Left lung (tissue), 4 donors: ENCODE measurements at regions not wholly inside any gene's neighbourhood (a gene's known extent, or its start where the extent isn't known, plus 50 kb on each side); places are given as distances from the start of the nearest gene placed in this dataset.

Experiments used
- ATAC-seq: fragments of 200-7000 bp; cut with Tn5 transposase; one replicate; pipeline ENCODE4 v1.9.1; 2020; ENCODE audit warnings: moderate library complexity
- DNase-seq, 4 donors: peaks; one replicate each; pipeline ENCODE4 v3.0.0-alpha.2; 2013 to 2020
- H3K27ac ChIP-seq, 2 donors: fragments of 200-600 bp; sonication (generic) in 1 of 2; one replicate each; pipeline versions ENCODE4 v1.5.0 to v1.8.0; 2020 to 2021
- H3K27me3 ChIP-seq, 2 donors: fragments of 200-600 bp; sonication (generic) in 1 of 2; one replicate each; pipeline versions ENCODE4 v1.5.0 to v1.8.0; 2020 to 2021
- H3K36me3 ChIP-seq, 2 donors: fragments of 200-600 bp; sonication (generic) in 1 of 2; one replicate each; pipeline versions ENCODE4 v1.5.0 to v1.8.0; 2020 to 2021
- H3K4me1 ChIP-seq, 2 donors: fragments of 200-600 bp; one replicate each; pipeline ENCODE4 v1.8.0; 2021
- H3K4me3 ChIP-seq, 2 donors: fragments of 200-600 bp; sonication (generic) in 1 of 2; one replicate each; pipeline versions ENCODE4 v1.5.0 to v1.8.0; 2020 to 2021; ENCODE audit warnings: mild to moderate bottlenecking in 1 of 2
- H3K9me3 ChIP-seq, 2 donors: fragments of 200-600 bp; sonication (generic) in 1 of 2; one replicate each; pipeline versions ENCODE4 v1.5.0 to v1.8.0; 2020 to 2021
- intact Hi-C, 2 donors: fragments of 100-400 bp; cut with DNase I; formaldehyde crosslinking; loops; one replicate each; pipeline versions ENCODE4 v1.11.2 to v1.14.2; 2022
- TF ChIP-seq, protein P1 (sequence below), 2 donors: fragments of 200-600 bp; sonication (generic) in 1 of 2; IDR thresholded peaks; one replicate each; pipeline versions ENCODE4 v1.5.0 to v1.8.0; 2021; ENCODE audit warnings: antibody characterized with exemption in 2 of 2
- donor health status: DM: no; HTN: yes; CAD: no.
- donor health status: DM: no; HTN: no; CAD: no.

DNA sequence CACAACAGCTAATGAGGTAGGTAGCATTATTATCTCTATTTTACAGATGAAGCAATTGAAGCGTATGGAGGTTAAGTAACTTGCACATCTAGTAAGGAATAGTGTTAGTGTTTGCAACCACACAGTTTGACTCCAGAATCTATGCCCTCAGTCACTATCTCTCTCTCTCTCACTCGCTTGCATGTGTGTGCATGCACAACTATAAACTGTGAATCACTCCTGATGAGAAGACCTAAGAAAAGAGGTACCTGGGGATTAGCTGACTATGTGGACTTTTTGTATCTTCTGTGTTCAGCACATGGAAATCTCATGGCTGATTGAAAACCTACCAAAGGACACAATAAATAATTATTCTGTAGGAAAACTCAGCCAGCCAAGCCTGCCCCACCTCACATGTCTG is 295.5 kb downstream of the BRINP2 start:
- intact Hi-C loops: no loop called here
- H3K4me3 ChIP-seq: no peak overlapping the region
- no peaks in the 10 kb centered on the region for H3K36me3 ChIP-seq
- DNase-seq: no peak
- TF ChIP-seq, protein P1, sequence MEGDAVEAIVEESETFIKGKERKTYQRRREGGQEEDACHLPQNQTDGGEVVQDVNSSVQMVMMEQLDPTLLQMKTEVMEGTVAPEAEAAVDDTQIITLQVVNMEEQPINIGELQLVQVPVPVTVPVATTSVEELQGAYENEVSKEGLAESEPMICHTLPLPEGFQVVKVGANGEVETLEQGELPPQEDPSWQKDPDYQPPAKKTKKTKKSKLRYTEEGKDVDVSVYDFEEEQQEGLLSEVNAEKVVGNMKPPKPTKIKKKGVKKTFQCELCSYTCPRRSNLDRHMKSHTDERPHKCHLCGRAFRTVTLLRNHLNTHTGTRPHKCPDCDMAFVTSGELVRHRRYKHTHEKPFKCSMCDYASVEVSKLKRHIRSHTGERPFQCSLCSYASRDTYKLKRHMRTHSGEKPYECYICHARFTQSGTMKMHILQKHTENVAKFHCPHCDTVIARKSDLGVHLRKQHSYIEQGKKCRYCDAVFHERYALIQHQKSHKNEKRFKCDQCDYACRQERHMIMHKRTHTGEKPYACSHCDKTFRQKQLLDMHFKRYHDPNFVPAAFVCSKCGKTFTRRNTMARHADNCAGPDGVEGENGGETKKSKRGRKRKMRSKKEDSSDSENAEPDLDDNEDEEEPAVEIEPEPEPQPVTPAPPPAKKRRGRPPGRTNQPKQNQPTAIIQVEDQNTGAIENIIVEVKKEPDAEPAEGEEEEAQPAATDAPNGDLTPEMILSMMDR (IDR thresholded peaks at IDR 0.05): no peak
- no peaks in the 10 kb centered on the region for H3K4me1 ChIP-seq
- H3K9me3 ChIP-seq: peaks cover 0 to 2% of the 10 kb centered on the region in 2 donors
- no peaks in the 10 kb centered on the region for H3K27me3 ChIP-seq
- H3K27ac ChIP-seq: no peak overlapping the region
- no peak for ATAC-seq

DNA sequence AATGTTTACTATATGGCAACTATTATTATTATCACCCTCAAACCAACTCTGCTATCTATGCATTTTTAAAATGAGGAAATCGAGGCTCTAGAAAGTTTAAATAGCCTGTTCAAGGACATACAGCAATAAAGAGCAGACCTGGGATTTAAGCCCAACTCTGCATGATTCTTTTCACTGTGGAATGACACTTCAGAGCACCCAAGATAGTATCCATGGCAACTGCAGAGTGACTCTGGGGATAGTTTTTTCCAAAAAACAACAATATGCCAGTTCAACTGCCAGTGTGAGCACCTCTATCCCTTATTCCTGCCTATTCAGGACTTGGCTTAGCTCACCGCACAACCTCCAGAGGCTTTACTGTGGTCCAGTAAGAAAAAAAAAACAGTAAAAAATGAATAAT is 293.9 kb downstream of the BRINP2 start:
- TF ChIP-seq, protein P1 (IDR thresholded peaks at IDR 0.05): no peak
- Histone ChIP-seq H3K9me3 (peaks cover 0 to 2% of the 10 kb centered on the region in 2 donors), H3K4me3 (no peak overlapping the region), H3K4me1 (no peaks in the 10 kb centered on the region), H3K27me3 (no peaks in the 10 kb centered on the region), H3K27ac (no peak overlapping the region), H3K36me3 (no peaks in the 10 kb centered on the region)
- no peak for ATAC-seq
- intact Hi-C loops: no loop called here
- peak in 1 of 4 donors; percentile 35 for DNase-seq

DNA sequence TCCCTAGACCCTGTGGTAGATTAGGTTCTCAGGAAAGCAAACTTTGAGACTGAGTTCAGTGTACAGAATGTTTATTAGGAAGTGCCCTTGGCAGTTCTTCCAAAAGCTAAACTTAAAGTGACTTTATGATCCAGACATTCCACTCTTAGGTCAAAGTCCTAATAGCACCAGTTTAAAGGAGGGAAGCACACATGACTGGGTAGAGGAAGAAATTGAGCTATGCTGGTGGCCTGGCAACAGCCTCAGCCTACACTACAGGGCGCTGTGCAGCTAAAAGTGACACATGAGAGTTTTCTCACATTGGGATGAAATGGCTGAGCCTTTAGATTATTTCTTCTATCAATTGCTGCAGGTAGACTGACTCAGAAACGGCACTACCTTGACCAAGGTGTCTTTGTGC is 280.4 kb downstream of the BRINP2 start:
- DNase-seq (no peak), ATAC-seq (no peak)
- TF ChIP-seq, protein P1 (IDR thresholded peaks at IDR 0.05): no peak
- Histone ChIP-seq H3K36me3 (no peaks in the 10 kb centered on the region), H3K27ac (no peak overlapping the region), H3K4me3 (no peak overlapping the region), H3K27me3 (no peaks in the 10 kb centered on the region), H3K4me1 (no peaks in the 10 kb centered on the region), H3K9me3 (peaks cover 0 to 2% of the 10 kb centered on the region in 2 donors)
- intact Hi-C loops: no loop called here

DNA sequence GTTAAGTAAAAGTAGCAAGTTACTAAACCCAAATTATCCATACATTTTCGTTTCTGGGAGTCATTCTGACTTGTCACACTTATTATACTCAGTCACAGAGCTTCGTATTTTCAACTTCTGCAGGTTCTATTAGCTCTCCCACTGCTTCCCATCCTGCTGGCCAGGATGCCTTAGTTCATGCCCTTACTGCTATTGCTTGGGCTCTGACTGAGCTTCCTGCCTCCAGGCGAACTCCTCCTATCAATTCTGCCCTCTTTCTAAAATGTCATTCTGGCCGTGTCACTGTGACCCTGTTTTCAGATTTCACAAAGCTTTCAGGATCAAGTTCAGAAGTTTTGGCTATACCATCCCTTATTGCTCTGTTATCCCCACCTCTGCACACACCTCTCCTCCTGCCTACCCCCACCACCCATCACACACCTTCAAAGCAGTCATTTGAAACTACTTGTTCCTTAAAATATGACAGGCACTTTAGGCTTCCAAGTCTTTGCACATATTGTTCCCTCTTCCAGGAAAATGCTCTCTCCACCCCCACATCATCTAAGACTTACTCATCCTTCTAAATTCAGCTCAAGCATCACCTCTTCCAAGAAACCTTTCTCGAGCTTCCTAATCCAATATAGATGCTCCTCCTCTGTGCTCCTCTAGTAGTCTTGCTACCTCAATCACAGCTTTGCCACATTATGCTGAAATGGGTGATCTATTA is 278.0 kb downstream of the BRINP2 start:
- no peaks in the 10 kb centered on the region for H3K36me3 ChIP-seq
- TF ChIP-seq, protein P1 (IDR thresholded peaks at IDR 0.05): no peak
- no peak overlapping the region for H3K27ac ChIP-seq
- intact Hi-C loops: no loop called here
- H3K27me3 ChIP-seq: no peaks in the 10 kb centered on the region
- H3K9me3 ChIP-seq: no peaks in the 10 kb centered on the region
- DNase-seq (no peak), ATAC-seq (no peak)
- H3K4me3 ChIP-seq: no peak overlapping the region
- no peaks in the 10 kb centered on the region for H3K4me1 ChIP-seq

DNA sequence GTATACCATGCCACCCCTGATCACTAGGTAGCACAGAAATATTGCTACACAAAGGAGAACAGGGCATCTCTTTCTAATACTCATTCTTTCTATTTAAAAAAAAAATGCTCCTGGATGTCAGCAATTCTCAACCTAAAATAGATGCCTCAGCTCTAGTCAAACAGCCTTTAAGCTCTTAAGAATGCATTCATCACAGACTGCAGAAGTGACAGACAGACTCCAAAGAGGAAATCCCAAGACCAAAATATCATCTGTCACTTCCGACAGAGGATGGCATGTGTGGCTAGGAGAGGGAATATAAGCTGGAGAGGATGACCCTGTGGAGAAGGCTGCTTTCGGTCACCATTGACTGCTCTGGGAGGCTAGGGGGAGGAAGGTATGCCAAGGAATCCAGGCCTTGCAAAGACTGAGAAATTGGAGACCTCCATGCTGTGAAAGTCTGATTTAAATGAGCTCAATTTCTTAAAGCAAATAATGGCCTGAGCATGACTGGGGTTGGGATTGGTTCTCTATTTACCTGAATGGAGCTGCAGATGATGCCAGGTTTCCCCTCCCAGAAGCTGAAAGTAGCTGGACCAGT is 277.4 kb downstream of the BRINP2 start:
- ATAC-seq: no peak
- no peaks in the 10 kb centered on the region for H3K9me3 ChIP-seq
- no peak overlapping the region for H3K4me3 ChIP-seq
- H3K27ac ChIP-seq: no peak overlapping the region
- TF ChIP-seq, protein P1 (IDR thresholded peaks at IDR 0.05): no peak
- intact Hi-C loops: no loop called here
- no peak for DNase-seq
- H3K36me3 ChIP-seq: no peaks in the 10 kb centered on the region
- H3K27me3 ChIP-seq: no peaks in the 10 kb centered on the region
- no peaks in the 10 kb centered on the region for H3K4me1 ChIP-seq
